K562 (cell line): ENCODE measurements at regions not wholly inside any gene's neighbourhood (a gene's known extent, or its start where the extent isn't known, plus 50 kb on each side); places are given as distances from the start of the nearest gene placed in this dataset.

Experiments used
- ATAC-seq: fragments of 200-7000 bp; cut with Tn5 transposase; 3 replicates; pipeline ENCODE4 v1.9.1; 2020; ENCODE audit warnings: moderate library complexity
- BruUV-seq: library from RNA; stranded (reverse); fragments of 400-500 nt; replicated peaks from 2 replicates; lab custom pipeline; 2021; lab: Mats Ljungman, UMichigan
- CTCF ChIA-PET: fragments of 300-600 bp; formaldehyde crosslinking; extraction: SDS; loops from one replicate; lab custom pipeline; 2021; ENCODE audit warnings: low intra/inter-chr PET ratio; lab: Yijun Ruan, JAX
- POLR2A ChIA-PET: fragments of 300-600, 350-650 bp; sonication (Branson Sonifier 250); formaldehyde crosslinking; extraction: SDS; loops from one replicate; lab custom pipeline; 2021; ENCODE audit warnings: antibody characterized with exemption, inconsistent platforms; lab: Yijun Ruan, JAX
- DNase-seq, 4 experiments: peaks; one replicate each; pipeline versions ENCODE4 v3.0.0 to v3.0.0-alpha.2; 2011 to 2018; ENCODE audit warnings: low spot score in 3 of 4, mixed read lengths in 3 of 4; ENCODE audit errors: extremely low read depth in 1 of 4
- FAIRE-seq: peaks from 2 replicates; lab custom pipeline; 2011; peaks lifted over from hg19 to GRCh38; lab: Jason Lieb, UNC
- H2AFZ ChIP-seq: 2 replicates; pipeline ENCODE4 v1.6.0; 2011; ENCODE audit warnings: low read depth, low read length, control low read depth, inconsistent platforms
- H3K27ac ChIP-seq: fragments of 200-600 bp; 3 replicates; pipeline ENCODE4 v1.8.0; 2011; ENCODE audit warnings: low read depth, mild to moderate bottlenecking, control low read depth, inconsistent platforms, low read length, moderate library complexity, mixed read lengths; ENCODE audit errors: extremely low read depth
- H3K27me3 ChIP-seq, 2 experiments: fragments of 300-600 bp in 1 of 2; 2 replicates in 1 of 2; 3 replicates in 1 of 2; pipeline versions ENCODE4 v1.6.0 to v1.8.0; 2011; ENCODE audit warnings: inconsistent platforms in 2 of 2, low read length in 2 of 2, mild to moderate bottlenecking in 1 of 2, mixed read lengths in 1 of 2, moderate library complexity in 1 of 2; ENCODE audit not compliant: control insufficient read depth in 2 of 2, insufficient read depth in 2 of 2
- H3K36me3 ChIP-seq: fragments of 300-600 bp; 3 replicates; pipeline ENCODE4 v1.8.0; 2011; ENCODE audit warnings: mild to moderate bottlenecking, low read length, inconsistent platforms; ENCODE audit not compliant: control insufficient read depth, insufficient read depth
- H3K4me1 ChIP-seq, 2 experiments: fragments of 200-600 bp in 1 of 2; replicated peaks in 1 of 2; 2 replicates in 1 of 2; 3 replicates in 1 of 2; pipeline versions ENCODE4 v1.5.1 to v1.8.0; 2011; ENCODE audit warnings: inconsistent platforms in 2 of 2, low read length in 2 of 2, mild to moderate bottlenecking in 1 of 2, mixed read lengths in 1 of 2, moderate library complexity in 1 of 2; ENCODE audit not compliant: control insufficient read depth in 2 of 2, insufficient read depth in 2 of 2
- H3K4me2 ChIP-seq: 2 replicates; pipeline ENCODE4 v1.6.1; 2011; ENCODE audit warnings: low read length, control low read depth, inconsistent platforms, mixed read lengths; ENCODE audit not compliant: insufficient read depth
- H3K4me3 ChIP-seq: fragments of 200-600 bp; sonication (generic), shearing (Covaris generic); 2 replicates; pipeline ENCODE4 v1.5.1; 2016; ENCODE audit warnings: control low read depth, inconsistent platforms
- H3K79me2 ChIP-seq: fragments of 200-600 bp; 3 replicates; pipeline ENCODE4 v1.8.0; 2011; ENCODE audit warnings: low read length, inconsistent platforms; ENCODE audit not compliant: control insufficient read depth, insufficient read depth
- H3K9ac ChIP-seq, 2 experiments: 2 replicates each; pipeline versions ENCODE4 v1.6.0 to v1.6.1; 2011; ENCODE audit warnings: low read depth in 2 of 2, low read length in 2 of 2, control low read depth in 1 of 2, inconsistent platforms in 1 of 2, mild to moderate bottlenecking in 1 of 2, mixed read lengths in 1 of 2; ENCODE audit not compliant: insufficient read depth in 1 of 2
- H3K9me1 ChIP-seq: one replicate; pipeline ENCODE4 v1.6.0; 2011; ENCODE audit warnings: inconsistent platforms, mild to moderate bottlenecking, low read length, moderate library complexity; ENCODE audit not compliant: control insufficient read depth, insufficient read depth
- H3K9me3 ChIP-seq: replicated peaks from 2 replicates; pipeline ENCODE4 v1.5.1; 2011; ENCODE audit warnings: low read depth, low read length, inconsistent platforms; ENCODE audit not compliant: control insufficient read depth, insufficient read depth
- H4K20me1 ChIP-seq: replicated peaks from 2 replicates; pipeline ENCODE4 v1.6.1; 2011; ENCODE audit warnings: low read length, inconsistent platforms, mixed read lengths; ENCODE audit not compliant: control insufficient read depth, insufficient read depth
- CSDE1 ChIP-seq, 2 experiments: fragments of 450-650 bp; IDR thresholded peaks; 2 replicates each; pipeline ENCODE4 v1.6.1; 2016; ENCODE audit warnings: mild to moderate bottlenecking in 1 of 2
- HNRNPH1 ChIP-seq: fragments of 200-400 bp; formaldehyde crosslinking; optimal IDR thresholded peaks from 2 replicates; pipeline ENCODE3; 2017; ENCODE audit warnings: low read depth, mild to moderate bottlenecking, low read length, moderate library complexity
- MED1 ChIP-seq: sonication (generic); formaldehyde crosslinking; IDR thresholded peaks from 2 replicates; pipeline ENCODE4 v1.8.1; 2023; ENCODE audit warnings: missing genetic modification reagents, borderline replicate concordance
- NCOR1 ChIP-seq: fragments of 450-650 bp; IDR thresholded peaks from 2 replicates; pipeline ENCODE4 v1.6.1; 2016; ENCODE audit warnings: mild to moderate bottlenecking, moderate library complexity
- THAP12 ChIP-seq: fragments of 250-450 bp; sonication (Bioruptor Pico); IDR thresholded peaks from 2 replicates; pipeline ENCODE4 v1.9.0; 2021; ENCODE audit warnings: mild to moderate bottlenecking, inconsistent platforms
- THRB ChIP-seq: fragments of 450-650 bp; formaldehyde crosslinking; conservative IDR thresholded peaks from 2 replicates; pipeline ENCODE4 v1.4.0; 2022; ENCODE audit warnings: mild to moderate bottlenecking, missing genetic modification characterization
- YY1 ChIP-seq, 3 experiments: IDR thresholded peaks; 2 replicates each; pipeline ENCODE4 v1.6.1; 2011; ENCODE audit warnings: low read length in 2 of 3, mild to moderate bottlenecking in 2 of 3, moderate library complexity in 2 of 3, borderline replicate concordance in 1 of 3, control low read depth in 1 of 3, low read depth in 1 of 3; ENCODE audit not compliant: insufficient read depth in 3 of 3, insufficient replicate concordance in 2 of 3, control insufficient read depth in 1 of 3, insufficient read length in 1 of 3; ENCODE audit errors: extremely low read depth in 1 of 3
- ZNF444 ChIP-seq: fragments of 250-450 bp; sonication (Bioruptor Pico); IDR thresholded peaks from 2 replicates; pipeline ENCODE4 v1.4.0; 2020; ENCODE audit warnings: mild to moderate bottlenecking, moderate library complexity
- WGBS: fragments of 100-300 bp; shearing (Covaris generic); methylation state at CpG from one replicate; pipeline ENCODE4 v1.1.6; 2016; ENCODE audit warnings: low coverage, mixed read lengths; ENCODE audit not compliant: insufficient coverage; ENCODE audit errors: missing lambda C conversion rate; 5-methylcytosine and 5-hydroxymethylcytosine counted together
- in situ Hi-C: fragments of 300-500 bp; cut with MboI; formaldehyde crosslinking; loops from 4 replicates; pipeline ENCODE4 v1.15.0; 2018; ENCODE audit warnings: inconsistent platforms, mixed read lengths
- intact Hi-C: fragments of 100-400 bp; cut with micrococcal nuclease; formaldehyde crosslinking; loops from 2 replicates; pipeline ENCODE4 v1.14.2; 2022

GRCh38 chr6:113461153-113461932, 395.8 kb upstream of the MARCKS start:
- no peak overlapping the region for H3K27ac ChIP-seq
- H3K4me1 ChIP-seq: no peaks in the 10 kb centered on the region
- no peak overlapping the region for H2AFZ ChIP-seq
- intact Hi-C loops: no loop called here
- H4K20me1 ChIP-seq: no peaks in the 10 kb centered on the region
- H3K9me1 ChIP-seq: no peaks in the 10 kb centered on the region
- H3K79me2 ChIP-seq: no peaks in the 10 kb centered on the region
- H3K27me3 ChIP-seq: no peaks in the 10 kb centered on the region
- POLR2A ChIA-PET: no interaction called here
- WGBS: 1% methylated on average over 4 of the region's 4 CpGs
- in situ Hi-C loops: no loop called here
- no peak overlapping the region for H3K9ac ChIP-seq
- H3K4me2 ChIP-seq: no peak overlapping the region
- no peak overlapping the region for H3K4me3 ChIP-seq
- no peak for FAIRE-seq
- H3K36me3 ChIP-seq: no peaks in the 10 kb centered on the region
- no peak for DNase-seq
- TF ChIP-seq ZNF444 (CRISPR knock-in tag) (no peak), MED1 (no peak), NCOR1 (no peak), THAP12 (CRISPR knock-in tag) (no peak), HNRNPH1 (no peak), CSDE1 (IDR thresholded peaks at IDR 0.05) (no peak), THRB (CRISPR knock-in tag) (no peak), YY1 (IDR thresholded peaks at IDR 0.05; ENCODE audit: borderline replicate concordance in 1 of 3, control insufficient read depth in 1 of 3, extremely low read depth in 1 of 3, insufficient read depth in 3 of 3, insufficient read length in 1 of 3, insufficient replicate concordance in 2 of 3, low read depth in 1 of 3, low read length in 2 of 3) (no peak)
- H3K9me3 ChIP-seq: no peaks in the 10 kb centered on the region
- no TSS peak for BruUV-seq
- CTCF ChIA-PET: no interaction called here
- ATAC-seq: no peak
